ENCODE measurements at regions not wholly inside any gene's neighbourhood (a gene's known extent, or its start where the extent isn't known, plus 50 kb on each side); places are given as distances from the start of the nearest gene placed in this dataset.

- TF ChIP-seq CTCF (IDR thresholded peaks at IDR 0.05), result no peak
- no peak for TF ChIP-seq EP300 (IDR thresholded peaks at IDR 0.05)
- no peak for TF ChIP-seq POLR2A (IDR thresholded peaks at IDR 0.05; ENCODE audit: low read depth)
Measured at GRCh38 chr17:5662409-5663085, 78.2 kb upstream of the NLRP1 start.

Measured in esophagus muscularis mucosa (tissue), 4 donors.